ENCODE measurements at regions not wholly inside any gene's neighbourhood (a gene's known extent, or its start where the extent isn't known, plus 50 kb on each side); places are given as distances from the start of the nearest gene placed in this dataset.

DNA sequence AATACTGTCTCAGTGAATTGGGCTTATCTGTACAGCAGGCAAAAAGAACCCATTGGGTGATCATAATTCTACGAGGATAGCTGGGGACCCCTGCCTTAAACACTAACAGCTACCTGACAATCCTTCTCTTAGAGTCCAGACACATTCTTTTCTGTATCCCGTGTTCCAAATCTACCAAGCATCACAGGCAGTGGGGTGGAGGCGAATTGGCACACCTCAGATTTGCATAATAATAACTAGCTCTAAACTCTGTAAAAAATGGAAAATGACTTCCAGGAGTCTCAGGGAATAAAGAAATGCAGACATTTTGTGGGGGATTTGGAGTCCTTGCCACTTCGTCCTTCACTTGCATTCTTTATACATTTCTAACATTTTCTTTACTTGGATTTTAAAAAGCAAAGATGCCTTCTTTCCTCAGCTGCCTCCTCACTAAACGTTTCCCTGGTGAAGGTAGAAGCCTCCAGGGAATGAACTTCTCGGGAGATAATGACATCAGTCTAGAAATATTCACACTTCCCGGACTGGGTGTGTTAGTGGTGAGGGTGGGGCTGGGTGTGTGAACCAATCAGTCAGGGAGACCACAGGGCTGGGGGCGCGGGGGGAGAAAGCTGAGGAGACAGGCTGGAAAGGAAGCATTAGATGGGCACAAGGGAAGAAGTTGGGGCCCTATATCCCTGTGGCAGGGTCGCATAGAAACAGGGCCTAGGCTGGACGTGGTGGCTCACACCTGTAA, 59.1 kb upstream of the BOD1L2 start:
- BruUV-seq (replicated peaks) = no TSS peak
- intact Hi-C loops (cut with micrococcal nuclease) = no loop called here
- CTCF ChIA-PET = no interaction called here

GRCh38 chr18:57088883-57089282, 58.0 kb upstream of the BOD1L2 start:
- no TSS peak for BruUV-seq (replicated peaks)
- ChIA-PET CTCF (no interaction called here), POLR2A (ENCODE audit: unreplicated experiment) (no interaction called here)

More for the DNA sequence above, 59.1 kb upstream of the BOD1L2 start:
- no peaks in the 10 kb centered on the region for H3K9me3 ChIP-seq (ENCODE audit: low read length)
- no peak; the same call in 1 of the 2 replicates for ATAC-seq
- H4K20me1 ChIP-seq (ENCODE audit: low read length) = no peaks in the 10 kb centered on the region
- no peaks in the 10 kb centered on the region for H3F3A ChIP-seq (ENCODE audit: low read length, unreplicated experiment)
- no peak overlapping the region for H3K27ac ChIP-seq (ENCODE audit: low read length)
- no peak overlapping the region for H2AFZ ChIP-seq (ENCODE audit: low read length)
- POLR2A ChIA-PET (ENCODE audit: unreplicated experiment) = interaction anchor here (0.7 kb wide), 1 partner anchor 185 kb away, joined by 6 read pairs; no protein-coding TSS in a partner anchor
- H3K4me2 ChIP-seq (ENCODE audit: low read length) = no peak overlapping the region
- peaks cover 31% of the 10 kb centered on the region for H3K27me3 ChIP-seq (ENCODE audit: low read length)
- H3K79me2 ChIP-seq (ENCODE audit: low read length) = no peaks in the 10 kb centered on the region
- H3K9me2 ChIP-seq (replicated peaks; ENCODE audit: low read length) = no peaks in the 10 kb centered on the region
- no peaks in the 10 kb centered on the region for H3K36me3 ChIP-seq (ENCODE audit: low read depth, low read length)
- H3K4me3 ChIP-seq (ENCODE audit: low read length) = no peak overlapping the region
- TF ChIP-seq CTCF (conservative IDR thresholded peaks at IDR 0.05; ENCODE audit: low read depth, low read length) = no peak
- no peak for TF ChIP-seq EZH2phosphoT487 (IDR thresholded peaks at IDR 0.05; ENCODE audit: borderline replicate concordance, low read length)
- TF ChIP-seq EZH2 (IDR thresholded peaks at IDR 0.05; ENCODE audit: low read length, unreplicated experiment) = no peak
- DNase-seq = peak; percentile 28
- peaks cover 12% of the 10 kb centered on the region; the same call in 1 of the 2 replicates for H3K4me1 ChIP-seq (ENCODE audit: insufficient read depth, low read length)
- H3K9ac ChIP-seq (ENCODE audit: low read length) = no peak overlapping the region

More at GRCh38 chr18:57088883-57089282, 58.0 kb upstream of the BOD1L2 start:
- H4K20me1 ChIP-seq (ENCODE audit: low read length) = no peaks in the 10 kb centered on the region
- no peak for ATAC-seq
- H3K4me1 ChIP-seq (ENCODE audit: insufficient read depth, low read length) = peaks cover 12% of the 10 kb centered on the region; the same call in 1 of the 2 replicates
- no peak overlapping the region for H3K4me3 ChIP-seq (ENCODE audit: low read length)
- no peaks in the 10 kb centered on the region for H3K79me2 ChIP-seq (ENCODE audit: low read length)
- peaks cover 35% of the 10 kb centered on the region for H3K27me3 ChIP-seq (ENCODE audit: low read length)
- intact Hi-C loops (cut with micrococcal nuclease) = no loop called here
- H3K27ac ChIP-seq (ENCODE audit: low read length) = no peak overlapping the region
- H3K9me3 ChIP-seq (ENCODE audit: low read length) = no peaks in the 10 kb centered on the region
- H3K9me2 ChIP-seq (replicated peaks; ENCODE audit: low read length) = no peaks in the 10 kb centered on the region
- no peak overlapping the region for H3K9ac ChIP-seq (ENCODE audit: low read length)
- no peak overlapping the region for H3K4me2 ChIP-seq (ENCODE audit: low read length)
- TF ChIP-seq CTCF (conservative IDR thresholded peaks at IDR 0.05; ENCODE audit: low read depth, low read length) (no peak), EZH2phosphoT487 (IDR thresholded peaks at IDR 0.05; ENCODE audit: borderline replicate concordance, low read length) (no peak), EZH2 (IDR thresholded peaks at IDR 0.05; ENCODE audit: low read length, unreplicated experiment) (no peak)
- no peak for DNase-seq
- no peak overlapping the region for H2AFZ ChIP-seq (ENCODE audit: low read length)
- H3F3A ChIP-seq (ENCODE audit: low read length, unreplicated experiment) = no peaks in the 10 kb centered on the region
- H3K36me3 ChIP-seq (ENCODE audit: low read depth, low read length) = no peaks in the 10 kb centered on the region
